ENCODE measurements at regions not wholly inside any gene's neighbourhood (a gene's known extent, or its start where the extent isn't known, plus 50 kb on each side); places are given as distances from the start of the nearest gene placed in this dataset.

DNA sequence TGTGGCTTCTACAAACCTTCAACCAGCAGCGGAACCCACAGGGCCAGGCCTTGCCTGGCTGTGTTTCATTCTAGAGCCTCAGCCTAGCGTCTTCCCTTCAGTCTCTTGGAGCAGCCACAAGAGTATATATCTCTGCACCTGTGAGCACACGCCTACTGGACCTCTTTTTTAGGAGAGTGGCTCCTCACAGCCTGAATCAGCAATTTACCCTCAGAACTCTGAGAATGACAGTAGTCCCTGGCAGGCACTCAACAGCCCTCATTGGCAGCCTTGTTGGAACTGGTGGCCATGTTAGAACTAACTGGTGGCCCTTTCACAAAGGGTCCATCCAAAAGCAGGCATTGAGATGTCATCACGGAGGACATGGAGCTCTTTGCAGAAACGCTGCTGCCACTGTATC lies 138.9 kb downstream of the BCOR start:
- H4K5ac ChIP-seq (ENCODE audit: low read depth, low read length): no peak overlapping the region
- 0 out of 2 replicates have a peak, but pooled peaks cover 1% of the 10 kb centered on the region for H3K4me1 ChIP-seq (ENCODE audit: control insufficient read depth, insufficient read depth, low read length)
- H2AK5ac ChIP-seq (ENCODE audit: low read depth, low read length): no peak overlapping the region
- ATAC-seq (ENCODE audit: low read depth) (no peak), DNase-seq (no peak)
- dilution Hi-C loops (cut with HindIII; ENCODE audit: low sequenced_read_pairs, unreplicated experiment) (no loop called here), intact Hi-C loops (cut with micrococcal nuclease) (no loop called here), in situ Hi-C loops (cut with MboI; ENCODE audit: low sequenced_read_pairs) (no loop called here)
- 0 out of 2 replicates have a peak, but pooled peaks cover 5% of the 10 kb centered on the region for H4K20me1 ChIP-seq (ENCODE audit: insufficient read depth, low read length)
- no peak overlapping the region for H2BK5ac ChIP-seq (ENCODE audit: low read depth, low read length, poor library complexity, severe bottlenecking)
- H3K27ac ChIP-seq (ENCODE audit: insufficient read depth, low read length): no peak overlapping the region
- no peaks in the 10 kb centered on the region for H3K79me1 ChIP-seq (ENCODE audit: low read depth in 1 of 2, low read length in 2 of 2)
- no peak overlapping the region for H3K56ac ChIP-seq (ENCODE audit: extremely low read depth, insufficient read depth, low read length)
- ChIA-PET CTCF (no interaction called here), POLR2A (ENCODE audit: unreplicated experiment) (no interaction called here)
- H4K91ac ChIP-seq (ENCODE audit: insufficient read depth, low read depth, low read length): no peak overlapping the region
- H3K14ac ChIP-seq (replicated peaks; ENCODE audit: low read depth, low read length): no peak overlapping the region
- H2AFZ ChIP-seq (replicated peaks; ENCODE audit: low read length, poor library complexity): no peak overlapping the region
- H3K9ac ChIP-seq (ENCODE audit: low read depth, low read length): no peak overlapping the region
- no peak overlapping the region for H2BK15ac ChIP-seq (ENCODE audit: low read depth, low read length)
- H3K23ac ChIP-seq (ENCODE audit: low read depth, low read length): no peak overlapping the region
- H3K4me3 ChIP-seq (ENCODE audit: insufficient read depth, low read depth, low read length): no peak overlapping the region
- no peak overlapping the region for H4K8ac ChIP-seq (ENCODE audit: low read depth in 2 of 2, low read length in 2 of 2)
- H3K27me3 ChIP-seq (ENCODE audit: control insufficient read depth, insufficient read depth, low read length): peaks cover 34% of the 10 kb centered on the region
- no peaks in the 10 kb centered on the region for H3K36me3 ChIP-seq (ENCODE audit: control insufficient read depth, insufficient read depth, low read length)
- BruUV-seq (replicated peaks): no TSS peak
- H2BK120ac ChIP-seq (ENCODE audit: low read depth, low read length): no peak overlapping the region
- no peak overlapping the region for H2AK9ac ChIP-seq (replicated peaks; ENCODE audit: low read depth, low read length, poor library complexity)
- H3K4me2 ChIP-seq (ENCODE audit: low read depth, low read length): no peak overlapping the region
- no peaks in the 10 kb centered on the region; the same call in 1 of the 2 replicates for H3K9me1 ChIP-seq (ENCODE audit: insufficient read depth, low read length)
- peaks cover 2% of the 10 kb centered on the region; the same call in 1 of the 2 replicates for H3K9me3 ChIP-seq (ENCODE audit: control insufficient read depth, insufficient read depth, low read length)
- no peak overlapping the region for H3K4ac ChIP-seq (ENCODE audit: low read depth, low read length)
- no peak overlapping the region for H3K18ac ChIP-seq (ENCODE audit: low read depth, low read length)
- no peak overlapping the region for H2BK20ac ChIP-seq (ENCODE audit: low read depth, low read length)
- 71% methylated on average over 5 of the region's 5 CpGs; no CpG with 5 or more reads in 1 of the 2 experiments for WGBS, 2 experiments (ENCODE audit: extremely low coverage in 2 of 2, insufficient read length in 1 of 2)
- TF ChIP-seq SMC3 (IDR thresholded peaks at IDR 0.05; ENCODE audit: low read depth, low read length) (no peak), BHLHE40 (IDR thresholded peaks at IDR 0.05; ENCODE audit: low read depth, low read length) (no peak)

Data from IMR-90 (cell line).